ENCODE measurements at regions not wholly inside any gene's neighbourhood (a gene's known extent, or its start where the extent isn't known, plus 50 kb on each side); places are given as distances from the start of the nearest gene placed in this dataset.

- DNase-seq (ENCODE audit: low read depth) = no peak
Observed at GRCh38 chr14:65281991-65282895, 130.3 kb upstream of the FUT8 start.

GRCh38 chr14:65282896-65283253 lies 129.7 kb upstream of the FUT8 start:
- DNase-seq (ENCODE audit: low read depth) = no peak

DNA sequence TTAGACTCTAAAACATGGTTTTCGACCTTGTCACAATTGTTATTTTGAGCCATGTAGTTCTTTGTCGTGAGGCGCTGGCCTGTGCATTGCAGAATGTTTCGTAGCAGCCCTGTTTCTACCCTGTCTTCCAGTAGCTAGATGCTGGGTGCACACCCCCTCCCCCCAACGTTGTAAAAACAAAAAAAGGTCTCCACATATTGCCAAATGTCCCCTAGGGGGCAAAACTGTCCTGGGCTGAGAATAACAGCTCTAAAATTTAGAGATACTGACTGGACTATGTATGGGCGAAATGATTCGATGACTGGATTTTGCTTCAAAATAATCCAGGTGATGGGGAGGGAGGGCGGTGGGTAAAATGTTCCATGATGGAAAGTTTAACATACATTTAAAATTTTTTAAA lies 126.1 kb upstream of the FUT8 start:
- no peak for DNase-seq (ENCODE audit: low read depth)

DNA sequence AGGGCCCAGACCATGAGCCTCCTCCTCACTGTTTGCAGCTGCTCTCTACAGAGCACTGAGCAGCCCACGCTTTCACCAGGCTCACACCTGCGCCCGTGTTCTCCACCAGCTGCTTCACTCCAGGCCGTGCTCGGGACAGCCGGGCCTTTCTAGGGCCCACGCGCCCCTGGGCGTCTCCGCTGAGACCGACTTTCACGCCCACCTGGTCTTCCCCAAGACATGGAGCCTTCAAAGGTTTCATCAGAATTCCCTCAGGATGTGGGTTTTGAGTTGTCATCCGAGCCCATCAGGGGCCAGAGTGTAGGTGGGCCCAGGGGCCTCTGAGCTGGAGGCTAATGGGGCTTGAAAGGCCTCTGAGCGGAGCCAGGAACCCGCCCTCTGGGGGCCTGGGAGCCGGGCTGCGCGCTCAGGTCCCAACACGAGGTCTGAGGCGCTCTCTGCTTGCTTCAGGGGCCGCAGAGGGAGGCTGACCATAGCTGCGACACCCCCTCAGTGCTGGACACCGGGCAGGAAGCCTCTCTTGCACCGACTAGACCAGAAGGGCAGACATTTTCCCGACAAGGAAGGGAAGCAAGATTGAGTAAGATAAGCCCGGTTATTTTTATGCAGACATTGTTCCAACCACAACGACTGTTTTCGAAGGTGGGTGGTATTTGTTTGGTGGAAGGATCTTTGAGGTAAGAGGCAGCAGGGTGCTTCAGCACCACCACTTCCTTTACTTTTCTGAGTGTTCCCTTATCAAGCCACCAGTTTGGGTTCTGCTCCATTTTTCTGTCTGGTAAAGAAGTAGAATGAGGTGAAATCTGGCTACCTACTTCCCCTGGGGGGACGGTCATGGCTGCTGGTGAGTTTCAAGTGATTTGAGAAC lies 125.0 kb upstream of the FUT8 start:
- no peak for DNase-seq (ENCODE audit: low read depth)

- DNase-seq (ENCODE audit: low read depth) = no peak
Observed at GRCh38 chr14:65290830-65291229, 121.7 kb upstream of the FUT8 start.

DNA sequence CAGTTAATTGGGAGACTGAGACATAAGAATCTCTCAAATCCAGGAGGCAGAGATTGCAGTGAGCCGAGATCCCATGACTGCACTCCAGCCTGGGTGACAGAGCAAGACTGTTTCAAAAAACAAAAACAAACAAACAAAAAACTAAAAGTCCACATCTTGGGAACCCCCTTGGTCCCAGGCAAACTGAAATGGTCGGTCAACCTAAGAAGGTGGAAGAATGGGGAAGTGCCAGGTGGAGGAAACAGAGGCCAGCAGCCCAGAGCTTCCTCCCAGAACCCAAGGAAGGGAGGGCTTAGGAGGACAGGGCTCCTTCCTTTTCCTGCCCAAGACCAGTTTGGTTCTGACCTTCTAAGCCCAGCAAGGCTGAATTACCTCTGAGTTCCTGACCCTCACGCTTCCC lies 121.0 kb upstream of the FUT8 start:
- DNase-seq (ENCODE audit: low read depth) = no peak

GRCh38 chr14:65294816-65295215 lies 117.7 kb upstream of the FUT8 start:
- no peak for DNase-seq (ENCODE audit: low read depth)

DNA sequence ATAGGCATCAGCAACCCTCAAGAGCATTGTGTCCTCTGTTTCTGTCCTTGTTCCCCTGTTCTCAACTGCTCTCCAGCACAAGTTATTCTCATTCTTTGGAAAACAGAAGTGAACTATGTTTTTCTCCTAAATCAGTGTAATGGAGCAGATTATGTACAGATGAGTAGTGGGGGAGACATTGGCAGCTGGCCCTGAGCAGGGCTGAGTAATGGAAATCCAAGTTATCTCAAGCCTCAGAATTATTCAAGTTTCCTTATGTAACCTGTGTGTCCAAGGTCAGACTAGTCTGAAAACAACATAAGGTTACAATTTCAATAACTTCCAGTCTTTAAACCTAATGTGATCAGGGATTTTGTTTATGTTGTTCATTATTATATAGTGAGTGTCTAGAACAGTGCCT lies 116.1 kb upstream of the FUT8 start:
- DNase-seq (ENCODE audit: low read depth) = no peak

DNA sequence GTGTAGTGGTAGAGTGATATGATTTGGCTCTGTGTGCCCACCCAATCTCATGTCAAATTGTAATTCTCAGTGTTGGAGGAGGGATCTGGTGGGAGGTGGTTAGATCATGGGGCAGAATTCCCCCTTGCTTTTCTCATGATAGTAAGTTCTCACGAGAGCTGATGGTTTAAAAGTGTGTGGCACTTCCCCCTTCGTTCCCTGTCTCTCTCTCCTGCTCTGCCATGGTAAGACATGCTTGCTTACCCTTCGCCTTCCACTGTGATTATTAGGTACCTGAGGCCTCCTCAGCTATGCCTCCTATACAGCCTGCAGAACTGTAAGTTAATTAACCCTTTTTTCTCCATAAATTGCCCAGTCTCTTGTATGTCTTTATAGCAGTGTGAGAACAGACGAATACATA lies 115.7 kb upstream of the FUT8 start:
- DNase-seq (ENCODE audit: low read depth) = no peak

- DNase-seq (ENCODE audit: low read depth) = no peak
Observed at GRCh38 chr14:65297744-65298143, 114.8 kb upstream of the FUT8 start.

DNA sequence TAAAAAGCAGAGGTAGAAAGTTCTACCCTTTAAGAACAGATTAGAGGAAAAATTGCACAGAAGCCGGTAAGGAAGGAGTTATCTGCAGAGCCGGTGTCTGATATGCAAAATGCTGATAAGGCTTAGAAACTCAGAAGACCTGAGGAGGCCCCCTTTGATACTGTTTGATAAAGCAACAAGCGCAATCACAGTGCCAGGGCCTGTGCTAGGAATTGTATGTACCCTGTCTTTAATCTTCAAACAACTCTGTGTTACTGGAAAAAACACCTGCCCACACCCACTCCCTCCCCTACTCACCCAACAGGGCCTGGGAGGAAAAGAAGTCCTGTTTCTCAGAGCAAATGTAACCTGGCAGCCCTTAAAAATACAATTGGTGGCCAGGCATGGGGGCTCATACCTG lies 112.7 kb upstream of the FUT8 start:
- DNase-seq (ENCODE audit: low read depth) = no peak

- DNase-seq (ENCODE audit: low read depth) = no peak
Observed at GRCh38 chr14:65301862-65302539, 110.5 kb upstream of the FUT8 start.

DNA sequence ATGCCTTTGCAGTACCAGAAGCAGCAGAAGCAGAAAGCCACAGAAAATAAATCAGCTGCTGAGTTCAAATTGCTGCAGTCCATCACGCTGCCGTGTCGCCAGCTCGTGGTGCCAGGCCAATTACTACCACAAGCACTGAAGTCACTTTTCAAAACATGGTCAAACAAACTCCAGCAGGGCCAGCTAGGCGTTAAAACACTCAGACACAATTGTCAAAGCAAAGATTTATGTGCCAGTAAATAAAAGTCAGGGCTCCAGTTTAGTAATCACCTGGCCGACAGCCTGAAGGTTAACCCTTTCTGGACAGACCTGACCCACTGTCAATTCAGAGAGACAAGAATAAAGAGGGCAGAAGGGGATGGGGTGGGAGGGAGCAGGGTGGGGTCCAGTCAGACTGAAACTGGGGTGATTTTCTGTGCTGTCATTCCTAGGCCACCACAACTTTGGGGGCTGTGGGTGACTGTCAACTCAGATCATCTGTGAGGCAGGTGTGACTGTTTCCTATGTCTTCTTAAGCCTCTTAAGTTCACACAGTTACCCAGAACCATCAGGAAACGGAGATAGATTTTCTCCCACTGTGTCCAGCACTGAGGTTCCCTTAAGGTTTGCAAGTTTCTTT lies 109.8 kb upstream of the FUT8 start:
- DNase-seq (ENCODE audit: low read depth) = no peak

DNA sequence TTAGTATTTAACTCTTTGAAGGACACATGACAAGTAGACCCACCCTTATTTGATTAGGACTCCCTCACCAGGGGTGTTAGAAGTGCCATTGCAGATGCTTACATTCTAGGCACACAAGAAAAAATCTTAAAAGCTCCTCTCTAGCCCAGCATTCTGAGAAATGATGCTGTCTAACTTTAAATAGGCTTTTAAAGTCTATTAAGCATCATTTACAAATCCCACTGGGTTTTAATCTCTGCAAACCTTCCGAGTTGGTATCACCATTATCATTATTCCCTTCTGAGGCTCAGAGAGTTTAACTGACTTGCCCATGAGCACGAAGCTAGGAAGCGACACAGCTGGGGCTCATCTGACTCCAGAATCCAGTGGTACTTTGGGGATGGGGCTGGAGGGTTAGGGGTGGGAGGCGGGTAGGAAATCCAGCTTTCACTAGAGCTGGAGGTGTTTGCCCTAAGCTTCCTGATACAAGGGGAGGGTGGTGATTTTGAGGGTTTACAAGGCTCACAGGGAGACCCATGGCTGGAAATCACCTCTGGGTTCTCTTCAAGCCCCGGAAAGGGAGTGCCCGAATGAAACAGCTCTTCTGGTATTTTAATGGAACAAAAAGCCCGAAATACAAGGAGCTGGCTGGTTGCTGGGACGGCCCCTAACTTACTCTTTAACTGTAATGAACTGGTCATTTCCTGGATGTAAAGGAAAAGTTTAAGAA lies 109.2 kb upstream of the FUT8 start:
- DNase-seq (ENCODE audit: low read depth) = no peak

DNA sequence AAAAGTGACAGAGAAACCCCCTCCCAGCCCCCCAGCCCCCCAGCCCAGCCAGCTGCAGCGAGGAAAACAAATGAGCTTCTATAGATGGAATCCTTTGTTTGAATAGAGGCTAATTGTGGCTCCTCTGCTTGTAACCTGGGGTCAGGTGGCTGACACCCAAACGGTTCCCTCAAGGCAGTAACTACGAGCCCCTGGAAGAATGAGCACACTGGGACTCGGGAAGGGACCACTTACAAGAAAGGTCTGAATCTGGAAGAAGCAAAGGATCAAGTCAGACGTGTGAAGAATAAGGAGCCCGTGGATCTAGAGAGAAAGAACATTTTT lies 108.7 kb upstream of the FUT8 start:
- DNase-seq (ENCODE audit: low read depth) = no peak

GRCh38 chr14:65304239-65304638 lies 108.3 kb upstream of the FUT8 start:
- DNase-seq (ENCODE audit: low read depth) = no peak

DNA sequence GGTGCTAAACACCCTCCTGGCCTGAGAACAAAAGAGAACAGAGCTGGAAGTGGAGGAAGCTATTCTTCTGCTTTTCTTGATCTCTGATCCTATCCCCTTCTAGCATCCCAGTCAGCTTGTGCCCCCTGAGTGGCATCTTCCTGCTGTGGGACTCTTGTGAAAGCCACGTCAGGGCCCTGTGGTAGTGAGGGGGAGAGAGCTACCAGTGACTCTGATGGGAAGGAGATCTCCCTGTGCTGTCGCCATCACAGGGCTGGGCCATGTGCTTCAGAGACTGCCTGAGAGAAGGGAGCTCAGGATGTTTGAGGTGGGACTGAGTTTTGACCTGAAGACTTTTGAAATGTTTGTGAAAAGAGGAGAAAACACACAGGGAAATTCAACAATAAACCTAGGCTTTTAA lies 107.6 kb upstream of the FUT8 start:
- DNase-seq (ENCODE audit: low read depth) = no peak

- DNase-seq (ENCODE audit: low read depth) = no peak
Observed at GRCh38 chr14:65308536-65308935, 104.0 kb upstream of the FUT8 start.

DNA sequence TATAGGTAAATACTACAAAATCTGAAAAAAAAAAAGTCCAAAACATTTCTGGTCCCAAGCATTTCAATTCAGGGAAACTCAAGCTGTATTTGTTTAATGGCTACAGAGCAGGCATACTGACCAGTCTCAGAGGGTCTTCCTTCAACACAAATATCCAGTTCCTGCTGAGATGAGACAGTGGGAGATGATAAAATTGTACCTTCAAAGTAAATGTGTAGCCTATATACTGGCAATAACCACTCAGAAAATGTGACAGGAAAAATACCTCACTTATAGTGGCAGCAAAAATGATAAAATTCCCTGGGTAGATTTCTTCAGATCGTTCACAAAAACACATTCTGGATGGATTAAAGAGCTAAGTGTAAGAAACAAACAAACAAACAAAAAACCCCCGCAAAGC lies 102.0 kb upstream of the FUT8 start:
- DNase-seq (ENCODE audit: low read depth) = no peak

- no peak for DNase-seq (ENCODE audit: low read depth)
Observed at GRCh38 chr14:65312859-65313258, 99.7 kb upstream of the FUT8 start.

GRCh38 chr14:65318636-65319506 lies 93.7 kb upstream of the FUT8 start:
- DNase-seq (ENCODE audit: low read depth) = no peak
